IMR-90 (cell line): ENCODE measurements at regions not wholly inside any gene's neighbourhood (a gene's known extent, or its start where the extent isn't known, plus 50 kb on each side); places are given as distances from the start of the nearest gene placed in this dataset.

Experiments used
- ATAC-seq: fragments of 200-7000 bp; cut with Tn5 transposase; 2 replicates; pipeline ENCODE4 v1.9.1; 2020; ENCODE audit warnings: low read depth, mild to moderate bottlenecking, moderate library complexity
- BruUV-seq: library from RNA; stranded (reverse); fragments of 400-500 nt; replicated peaks from 2 replicates; lab custom pipeline; 2021; lab: Mats Ljungman, UMichigan
- CTCF ChIA-PET: fragments of 300-600 bp; formaldehyde crosslinking; extraction: SDS; loops from one replicate; lab custom pipeline; 2021; ENCODE audit warnings: antibody characterized with exemption; lab: Yijun Ruan, JAX
- POLR2A ChIA-PET: fragments of 300-600 bp; sonication (Branson Sonifier 250); formaldehyde crosslinking; loops from one replicate; lab custom pipeline; 2022; ENCODE audit warnings: antibody characterized with exemption; ENCODE audit not compliant: unreplicated experiment; lab: Charles Lee
- DNase-seq: peaks from one replicate; pipeline ENCODE4 v3.0.0; 2013
- H2AFZ ChIP-seq: replicated peaks from 2 replicates; pipeline ENCODE3; 2013; ENCODE audit warnings: low read length, mild to moderate bottlenecking; ENCODE audit not compliant: poor library complexity
- H2AK5ac ChIP-seq: 2 replicates; pipeline ENCODE4 v1.6.1; 2013; ENCODE audit warnings: low read depth, low read length, inconsistent platforms
- H2AK9ac ChIP-seq: replicated peaks from 2 replicates; pipeline ENCODE3; 2013; ENCODE audit warnings: mild to moderate bottlenecking, low read depth, low read length, moderate library complexity; ENCODE audit not compliant: poor library complexity
- H2BK120ac ChIP-seq: 2 replicates; pipeline ENCODE4 v1.6.1; 2013; ENCODE audit warnings: low read depth, low read length, inconsistent platforms
- H2BK15ac ChIP-seq: 3 replicates; pipeline ENCODE4 v1.6.1; 2013; ENCODE audit warnings: low read depth, low read length, inconsistent platforms
- H2BK20ac ChIP-seq: 2 replicates; pipeline ENCODE4 v1.6.1; 2013; ENCODE audit warnings: low read depth, mild to moderate bottlenecking, inconsistent platforms, low read length, moderate library complexity
- H2BK5ac ChIP-seq: 2 replicates; pipeline ENCODE4 v1.6.1; 2013; ENCODE audit warnings: mild to moderate bottlenecking, low read depth, low read length, inconsistent platforms; ENCODE audit not compliant: poor library complexity, severe bottlenecking
- H3K14ac ChIP-seq: replicated peaks from 2 replicates; pipeline ENCODE4 v1.6.1; 2013; ENCODE audit warnings: low read depth, low read length, inconsistent platforms
- H3K18ac ChIP-seq: 2 replicates; pipeline ENCODE4 v1.6.1; 2013; ENCODE audit warnings: low read depth, low read length, control low read depth
- H3K23ac ChIP-seq: 2 replicates; pipeline ENCODE4 v1.6.1; 2013; ENCODE audit warnings: low read depth, low read length, inconsistent platforms
- H3K27ac ChIP-seq: 2 replicates; pipeline ENCODE4 v1.5.1; 2013; ENCODE audit warnings: mild to moderate bottlenecking, control low read depth, low read length; ENCODE audit not compliant: insufficient read depth
- H3K27me3 ChIP-seq: 2 replicates; pipeline ENCODE4 v1.6.1; 2013; ENCODE audit warnings: low read length; ENCODE audit not compliant: control insufficient read depth, insufficient read depth
- H3K36me3 ChIP-seq: 2 replicates; pipeline ENCODE4 v1.6.1; 2013; ENCODE audit warnings: low read length, mixed read lengths; ENCODE audit not compliant: control insufficient read depth, insufficient read depth
- H3K4ac ChIP-seq: 2 replicates; pipeline ENCODE4 v1.6.1; 2013; ENCODE audit warnings: low read depth, low read length, inconsistent platforms
- H3K4me1 ChIP-seq: 2 replicates; pipeline ENCODE4 v1.6.1; 2013; ENCODE audit warnings: low read length, mixed read lengths; ENCODE audit not compliant: control insufficient read depth, insufficient read depth
- H3K4me2 ChIP-seq: 2 replicates; pipeline ENCODE4 v1.6.1; 2013; ENCODE audit warnings: low read depth, mild to moderate bottlenecking, control low read depth, low read length, moderate library complexity
- H3K4me3 ChIP-seq: 2 replicates; pipeline ENCODE4 v1.5.1; 2013; ENCODE audit warnings: low read depth, mild to moderate bottlenecking, control low read depth, low read length, moderate library complexity; ENCODE audit not compliant: insufficient read depth
- H3K56ac ChIP-seq: 2 replicates; pipeline ENCODE4 v1.6.1; 2013; ENCODE audit warnings: low read length, inconsistent platforms; ENCODE audit not compliant: insufficient read depth; ENCODE audit errors: extremely low read depth
- H3K79me1 ChIP-seq, 2 experiments: 2 replicates each; pipeline ENCODE4 v1.6.1; 2013; ENCODE audit warnings: low read length in 2 of 2, inconsistent platforms in 1 of 2, low read depth in 1 of 2
- H3K9ac ChIP-seq: 2 replicates; pipeline ENCODE4 v1.6.1; 2013; ENCODE audit warnings: low read depth, low read length, control low read depth
- H3K9me1 ChIP-seq: 2 replicates; pipeline ENCODE4 v1.6.1; 2013; ENCODE audit warnings: low read length, inconsistent platforms; ENCODE audit not compliant: insufficient read depth
- H3K9me3 ChIP-seq: 2 replicates; pipeline ENCODE4 v1.6.1; 2013; ENCODE audit warnings: low read length; ENCODE audit not compliant: control insufficient read depth, insufficient read depth
- H4K20me1 ChIP-seq: 2 replicates; pipeline ENCODE4 v1.6.1; 2013; ENCODE audit warnings: low read length, inconsistent platforms; ENCODE audit not compliant: insufficient read depth
- H4K5ac ChIP-seq: 2 replicates; pipeline ENCODE4 v1.6.1; 2013; ENCODE audit warnings: mild to moderate bottlenecking, low read depth, low read length, control low read depth
- H4K8ac ChIP-seq, 2 experiments: 2 replicates each; pipeline ENCODE4 v1.6.1; 2013; ENCODE audit warnings: low read depth in 2 of 2, low read length in 2 of 2, control low read depth in 1 of 2, inconsistent platforms in 1 of 2
- H4K91ac ChIP-seq: 2 replicates; pipeline ENCODE4 v1.6.1; 2013; ENCODE audit warnings: low read depth, low read length, inconsistent platforms; ENCODE audit not compliant: insufficient read depth
- ELK1 ChIP-seq: fragments of 150-350 bp; IDR thresholded peaks from 2 replicates; pipeline ENCODE4 v1.6.1; 2016; ENCODE audit warnings: low read depth, mild to moderate bottlenecking, low read length, moderate library complexity, borderline replicate concordance
- MAFK ChIP-seq: IDR thresholded peaks from 2 replicates; pipeline ENCODE4 v1.6.1; 2012; ENCODE audit warnings: low read depth, low read length, improper control_type of control experiment
- NFE2L2 ChIP-seq: fragments of 150-350 bp; IDR thresholded peaks from 2 replicates; pipeline ENCODE4 v1.6.1; 2016; ENCODE audit warnings: low read depth, mild to moderate bottlenecking, low read length
- RCOR1 ChIP-seq: IDR thresholded peaks from 2 replicates; pipeline ENCODE4 v1.6.1; 2012; ENCODE audit warnings: mild to moderate bottlenecking, low read length, improper control_type of control experiment; ENCODE audit not compliant: insufficient replicate concordance
- RFX5 ChIP-seq: IDR thresholded peaks from 2 replicates; pipeline ENCODE4 v1.8.0; 2012; ENCODE audit warnings: low read depth, mild to moderate bottlenecking, low read length, moderate library complexity
- SMC3 ChIP-seq: fragments of 150-350 bp; IDR thresholded peaks from 2 replicates; pipeline ENCODE4 v1.6.1; 2016; ENCODE audit warnings: low read depth, mild to moderate bottlenecking, antibody characterized with exemption, low read length, moderate library complexity
- WGBS, 2 experiments: methylation state at CpG; one replicate each; pipeline versions ENCODE4 v1.1.5 to v1.1.7; 2013; ENCODE audit warnings: missing lambda C conversion rate in 2 of 2; ENCODE audit not compliant: insufficient read length in 1 of 2; ENCODE audit errors: extremely low coverage in 2 of 2; 5-methylcytosine and 5-hydroxymethylcytosine counted together
- dilution Hi-C: fragments of 300-500 bp; cut with HindIII; formaldehyde crosslinking; loops from one replicate; pipeline ENCODE4 v1.14.3; 2018; ENCODE audit warnings: low sequenced_read_pairs; ENCODE audit not compliant: unreplicated experiment
- in situ Hi-C: fragments of 300-500 bp; cut with MboI; formaldehyde crosslinking; loops from 3 replicates; pipeline ENCODE4 v1.14.3; 2019; ENCODE audit warnings: low sequenced_read_pairs, inconsistent platforms, mixed read lengths
- intact Hi-C: fragments of 100-400 bp; cut with micrococcal nuclease; formaldehyde crosslinking; loops from 2 replicates; pipeline ENCODE4 v1.10.0; 2022

GRCh38 chr3:111335512-111336303, 206.3 kb upstream of the CD96 start:
- Histone ChIP-seq H3K4me3 (no peak overlapping the region), H3K56ac (no peak overlapping the region), H4K8ac (no peak overlapping the region), H3K18ac (no peak overlapping the region), H4K5ac (no peak overlapping the region), H2AFZ (no peak overlapping the region), H4K91ac (no peak overlapping the region; the same call in 1 of the 2 replicates), H3K9me1 (no peaks in the 10 kb centered on the region), H3K9ac (no peak overlapping the region), H3K14ac (0 out of 2 replicates have a peak overlapping the region, but pooled peaks have one; percentile 34), H3K4me1 (no peaks in the 10 kb centered on the region; the same call in 1 of the 2 replicates), H2BK20ac (no peak overlapping the region), H2BK120ac (no peak overlapping the region), H3K36me3 (no peaks in the 10 kb centered on the region), H2AK9ac (no peak overlapping the region), H3K27ac (no peak overlapping the region), H3K23ac (no peak overlapping the region), H2BK5ac (no peak overlapping the region), H2BK15ac (no peak overlapping the region), H3K4me2 (no peak overlapping the region), H2AK5ac (no peak overlapping the region), H3K4ac (no peak overlapping the region), H3K79me1 (no peaks in the 10 kb centered on the region), H4K20me1 (no peaks in the 10 kb centered on the region), H3K27me3 (no peaks in the 10 kb centered on the region), H3K9me3 (0 out of 2 replicates have a peak, but pooled peaks cover 3% of the 10 kb centered on the region)
- intact Hi-C loops (loop anchor here (5.0 to 10.0 kb wide), 5 partner anchors 143 to 1803 kb away; no protein-coding TSS in a partner anchor), in situ Hi-C loops (loop anchor here (10.0 kb wide), 2 partner anchors 241 to 1801 kb away; no protein-coding TSS in a partner anchor), dilution Hi-C loops (no loop called here)
- WGBS, 2 experiments = no CpG with 5 or more reads among the region's 2 CpGs
- BruUV-seq = no TSS peak
- TF ChIP-seq RFX5 (no peak), MAFK (no peak), ELK1 (no peak), NFE2L2 (no peak), RCOR1 (no peak), SMC3 (no peak)
- ChIA-PET CTCF (interaction anchor here (0.5 to 1.0 kb wide), 2 partner anchors 59 to 1569 kb away, joined by 3 read pairs; no protein-coding TSS in a partner anchor), POLR2A (no interaction called here)
- DNase-seq = peak; percentile 15
- ATAC-seq = no peak
